Spinal cord (tissue), 9 donors: ENCODE measurements at regions not wholly inside any gene's neighbourhood (a gene's known extent, or its start where the extent isn't known, plus 50 kb on each side); places are given as distances from the start of the nearest gene placed in this dataset.
A peak's percentile ranks its signal among the peaks of the same experiment; 100 is the strongest.
"Not testable (repeated sequence)": the region's sequence is repeated elsewhere in the genome, so short reads cannot be mapped to it uniquely, and the experiment has no call there.

Experiments
- DNase-seq, 6 donors: peaks; one replicate each; pipeline versions ENCODE4 v3.0.0 to v3.0.0-alpha.2; 2013 to 2015; ENCODE audit warnings: low spot score in 6 of 6, low read depth in 4 of 6
- H3K27ac ChIP-seq: one replicate; pipeline ENCODE4 v1.5.1; 2013; ENCODE audit warnings: low read depth, low read length, control low read depth
- H3K27me3 ChIP-seq: one replicate; pipeline ENCODE4 v1.6.1; 2013; ENCODE audit warnings: low read length; ENCODE audit not compliant: control insufficient read depth, insufficient read depth
- H3K36me3 ChIP-seq: one replicate; pipeline ENCODE4 v1.6.1; 2013; ENCODE audit warnings: low read length; ENCODE audit not compliant: control insufficient read depth, insufficient read depth
- H3K4me1 ChIP-seq: one replicate; pipeline ENCODE4 v1.6.1; 2013; ENCODE audit warnings: low read length; ENCODE audit not compliant: control insufficient read depth, insufficient read depth
- H3K4me3 ChIP-seq: one replicate; pipeline ENCODE4 v1.5.1; 2013; ENCODE audit warnings: low read depth, low read length, control low read depth
- H3K9me3 ChIP-seq: one replicate; pipeline ENCODE4 v1.6.1; 2013; ENCODE audit warnings: low read length; ENCODE audit not compliant: control insufficient read depth, insufficient read depth
- WGBS: methylation state at CpG from one replicate; pipeline ENCODE4 v1.1.5; 2013; ENCODE audit warnings: missing lambda C conversion rate; ENCODE audit not compliant: insufficient coverage; 5-methylcytosine and 5-hydroxymethylcytosine counted together
- donor health status: healthy.

GRCh38 chrX:4588466-4588865 lies 875.0 kb upstream of the PRKX start:
- H3K4me3 ChIP-seq: no peak overlapping the region
- H3K36me3 ChIP-seq: no peaks in the 10 kb centered on the region
- H3K9me3 ChIP-seq: no peaks in the 10 kb centered on the region
- peak in 2 of 6 donors; percentile 23 to 44 for DNase-seq
- no peaks in the 10 kb centered on the region for H3K27me3 ChIP-seq
- no peaks in the 10 kb centered on the region for H3K4me1 ChIP-seq
- no CpG with 5 or more reads among the region's 5 CpGs for WGBS
- no peak overlapping the region for H3K27ac ChIP-seq

GRCh38 chrX:4588056-4588455 lies 874.6 kb upstream of the PRKX start:
- peak in 2 of 6 donors; percentile 1 to 27 for DNase-seq
- Histone ChIP-seq H3K27ac (no peak overlapping the region), H3K27me3 (no peaks in the 10 kb centered on the region), H3K4me1 (no peaks in the 10 kb centered on the region), H3K36me3 (no peaks in the 10 kb centered on the region), H3K4me3 (no peak overlapping the region), H3K9me3 (no peaks in the 10 kb centered on the region)
- WGBS: 20% methylated on average over 1 of the region's 3 CpGs

GRCh38 chrX:4579999-4580398 lies 866.5 kb upstream of the PRKX start:
- Histone ChIP-seq H3K27ac (no peak overlapping the region), H3K4me3 (no peak overlapping the region), H3K9me3 (no peaks in the 10 kb centered on the region), H3K36me3 (no peaks in the 10 kb centered on the region), H3K27me3 (no peaks in the 10 kb centered on the region), H3K4me1 (no peaks in the 10 kb centered on the region)
- no peak for DNase-seq
- WGBS: no CpG with 5 or more reads among the region's 5 CpGs

- Histone ChIP-seq H3K4me1 (no peaks in the 10 kb centered on the region), H3K36me3 (no peaks in the 10 kb centered on the region), H3K27ac (no peak overlapping the region), H3K27me3 (no peaks in the 10 kb centered on the region), H3K9me3 (no peaks in the 10 kb centered on the region), H3K4me3 (no peak overlapping the region)
- DNase-seq: no peak
- 80% methylated on average over 1 of the region's 4 CpGs for WGBS
These were observed 866.0 kb upstream of the PRKX start for GRCh38 chrX:4579480-4579879.

- H3K27me3 ChIP-seq: no peaks in the 10 kb centered on the region
- no peak overlapping the region for H3K4me3 ChIP-seq
- DNase-seq: peak in 1 of 6 donors; percentile 35
- no peaks in the 10 kb centered on the region for H3K9me3 ChIP-seq
- no peak overlapping the region for H3K27ac ChIP-seq
- H3K36me3 ChIP-seq: no peaks in the 10 kb centered on the region
- H3K4me1 ChIP-seq: no peaks in the 10 kb centered on the region
These were observed 859.2 kb upstream of the PRKX start for GRCh38 chrX:4572691-4573090.

GRCh38 chrX:4570151-4570550 lies 856.7 kb upstream of the PRKX start:
- no peaks in the 10 kb centered on the region for H3K27me3 ChIP-seq
- no peak for DNase-seq
- no peaks in the 10 kb centered on the region for H3K4me1 ChIP-seq
- no peaks in the 10 kb centered on the region for H3K9me3 ChIP-seq
- no peaks in the 10 kb centered on the region for H3K36me3 ChIP-seq
- no CpG with 5 or more reads among the region's 1 CpG for WGBS
- H3K4me3 ChIP-seq: no peak overlapping the region
- H3K27ac ChIP-seq: no peak overlapping the region

- Histone ChIP-seq H3K36me3 (no peaks in the 10 kb centered on the region), H3K4me3 (no peak overlapping the region), H3K4me1 (no peaks in the 10 kb centered on the region), H3K27ac (no peak overlapping the region), H3K27me3 (no peaks in the 10 kb centered on the region), H3K9me3 (no peaks in the 10 kb centered on the region)
- peak in 1 of 6 donors; percentile 8 for DNase-seq
- WGBS: 80% methylated on average over 4 of the region's 4 CpGs
These were observed 846.7 kb upstream of the PRKX start for GRCh38 chrX:4560192-4560591.

GRCh38 chrX:4550018-4550417 lies 836.6 kb upstream of the PRKX start:
- no peaks in the 10 kb centered on the region for H3K9me3 ChIP-seq
- H3K36me3 ChIP-seq: no peaks in the 10 kb centered on the region
- WGBS: 49% methylated on average over 3 of the region's 3 CpGs
- H3K4me1 ChIP-seq: no peaks in the 10 kb centered on the region
- peak in 1 of 6 donors; percentile 2 for DNase-seq
- no peaks in the 10 kb centered on the region for H3K27me3 ChIP-seq
- H3K27ac ChIP-seq: no peak overlapping the region
- H3K4me3 ChIP-seq: no peak overlapping the region

GRCh38 chrX:4547213-4547836 lies 833.9 kb upstream of the PRKX start:
- WGBS: 88% methylated on average over 4 of the region's 13 CpGs
- no peaks in the 10 kb centered on the region for H3K27me3 ChIP-seq
- DNase-seq: peak; percentile 2 to 88 (median 74)

GRCh38 chrX:4546178-4546577 lies 832.7 kb upstream of the PRKX start:
- H3K4me1 ChIP-seq, H3K27ac ChIP-seq, H3K36me3 ChIP-seq, H3K4me3 ChIP-seq, DNase-seq, H3K27me3 ChIP-seq, H3K9me3 ChIP-seq: not testable (repeated sequence)
- WGBS: 89% methylated on average over 3 of the region's 5 CpGs

More at GRCh38 chrX:4547213-4547836, 833.9 kb upstream of the PRKX start:
- Histone ChIP-seq H3K36me3 (no peaks in the 10 kb centered on the region), H3K4me1 (no peaks in the 10 kb centered on the region), H3K9me3 (no peaks in the 10 kb centered on the region), H3K4me3 (no peak overlapping the region), H3K27ac (no peak overlapping the region)
